D341Med (cell line): ENCODE measurements at regions not wholly inside any gene's neighbourhood (a gene's known extent, or its start where the extent isn't known, plus 50 kb on each side); places are given as distances from the start of the nearest gene placed in this dataset.
"Not testable (repeated sequence)": the region's sequence is repeated elsewhere in the genome, so short reads cannot be mapped to it uniquely, and the experiment has no call there.

Source experiments
- DNase-seq: peaks from one replicate; pipeline ENCODE4 v3.0.0; 2012; ENCODE audit warnings: low spot score

DNA sequence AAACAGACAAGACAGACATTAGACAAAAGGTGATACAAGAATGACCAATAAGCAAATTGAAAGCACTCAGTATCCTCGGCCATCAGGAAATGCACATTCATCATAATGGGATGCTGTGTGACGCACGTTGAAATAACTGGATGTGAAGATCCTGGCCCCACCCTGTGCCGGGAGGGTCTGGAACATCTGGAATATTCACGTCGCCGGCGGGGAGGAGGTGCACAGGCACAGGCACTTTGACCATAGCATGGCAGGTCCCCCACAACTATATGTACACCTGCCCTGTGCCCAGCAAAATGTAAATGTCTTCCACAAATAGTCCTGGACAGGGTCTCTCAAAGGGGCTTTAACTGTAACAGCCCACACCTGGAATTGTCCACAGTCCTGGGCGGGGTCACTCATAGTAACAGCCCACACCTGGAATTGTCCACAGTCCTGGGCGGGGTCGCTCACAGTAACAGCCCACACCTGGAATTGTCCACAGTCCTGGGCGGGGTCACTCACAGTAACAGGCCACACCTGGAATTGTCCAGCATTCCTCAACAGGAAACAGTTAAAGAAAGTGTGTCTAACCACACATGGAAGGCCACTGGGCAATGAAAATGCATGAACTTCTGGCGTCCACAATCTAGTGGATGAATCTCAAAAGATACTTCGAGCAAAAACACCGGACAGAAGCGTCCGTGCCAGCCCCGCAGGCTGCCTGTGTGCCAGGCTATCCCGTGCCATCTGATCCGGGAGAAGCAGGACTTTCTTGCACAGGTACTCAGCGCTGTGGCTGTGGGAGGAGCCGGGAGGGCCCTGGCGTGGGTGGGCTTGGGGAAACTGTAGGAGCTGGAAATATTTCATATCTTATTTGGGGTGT is 113.4 kb downstream of the RTP5 start:
- no peak for DNase-seq

DNA sequence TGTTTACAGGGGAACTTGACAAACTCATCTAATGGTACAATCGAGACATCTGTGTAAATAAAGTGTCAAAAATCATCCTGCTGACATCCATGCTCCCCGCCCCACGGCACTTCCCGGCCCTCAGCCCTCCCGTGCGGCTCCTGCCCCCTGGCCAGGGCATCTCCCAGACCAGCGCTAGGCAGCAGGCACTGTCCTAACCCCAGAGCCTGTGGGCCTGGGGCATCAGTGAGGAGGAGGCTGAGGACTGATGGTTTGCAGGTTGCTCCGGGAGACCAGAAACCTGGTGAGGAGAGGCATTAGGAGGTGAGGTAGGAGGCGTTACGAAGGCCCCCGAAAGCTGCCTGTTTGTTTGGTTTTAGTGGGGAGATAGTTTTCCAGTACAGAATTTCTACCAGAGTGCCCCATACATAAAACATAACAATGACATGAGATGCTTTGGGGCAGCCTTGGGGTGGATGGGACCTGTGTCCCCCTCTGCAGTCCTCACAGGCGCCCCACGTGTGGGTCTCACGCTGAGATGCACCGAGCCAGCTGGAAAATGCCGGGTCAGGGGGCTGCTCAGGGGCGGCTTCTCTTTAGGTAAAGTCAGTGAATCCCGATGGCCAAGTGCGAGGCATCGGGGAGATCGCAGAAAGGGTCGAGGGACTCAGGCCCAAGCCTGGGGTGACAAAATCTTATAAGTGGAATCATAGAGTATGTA is 114.2 kb downstream of the RTP5 start:
- no peak for DNase-seq

DNA sequence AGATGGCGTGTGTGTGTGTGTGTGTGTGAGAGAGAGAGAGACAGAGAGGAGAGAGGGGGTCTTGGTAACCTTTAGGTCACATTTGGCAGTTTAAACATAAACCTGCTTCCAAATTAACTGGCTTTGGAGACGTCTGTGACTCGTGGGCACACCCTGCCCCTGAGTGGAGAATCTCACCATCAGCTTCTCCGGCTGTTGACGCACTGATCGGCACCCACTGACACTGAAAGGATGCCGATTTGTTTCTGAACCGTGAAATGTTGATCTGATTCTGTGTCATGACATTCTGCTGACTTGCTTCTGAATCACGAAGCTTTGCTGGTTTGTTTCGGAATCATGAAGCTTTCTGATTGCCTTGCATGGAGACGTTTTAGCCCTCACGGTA is 114.7 kb downstream of the RTP5 start:
- no peak for DNase-seq

DNA sequence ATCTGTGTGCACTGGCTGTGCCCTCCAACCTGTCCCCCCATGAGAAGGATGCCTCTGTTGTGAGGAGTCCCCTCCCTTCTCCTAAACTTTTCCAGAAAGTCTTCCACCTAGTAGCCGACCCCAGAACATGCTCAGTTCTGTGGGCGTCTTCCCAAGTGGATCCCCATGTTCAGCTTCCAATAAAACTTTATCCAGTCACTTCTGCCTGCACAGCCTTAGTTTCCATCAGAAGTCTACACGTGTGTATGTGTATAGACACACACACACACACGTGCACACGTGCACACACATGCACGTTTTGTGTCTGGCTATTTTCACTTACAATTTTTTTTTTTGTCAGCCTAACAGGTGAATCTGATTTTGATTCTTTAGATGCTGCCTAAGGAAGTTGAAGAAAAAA is 115.1 kb downstream of the RTP5 start:
- DNase-seq: no peak

DNA sequence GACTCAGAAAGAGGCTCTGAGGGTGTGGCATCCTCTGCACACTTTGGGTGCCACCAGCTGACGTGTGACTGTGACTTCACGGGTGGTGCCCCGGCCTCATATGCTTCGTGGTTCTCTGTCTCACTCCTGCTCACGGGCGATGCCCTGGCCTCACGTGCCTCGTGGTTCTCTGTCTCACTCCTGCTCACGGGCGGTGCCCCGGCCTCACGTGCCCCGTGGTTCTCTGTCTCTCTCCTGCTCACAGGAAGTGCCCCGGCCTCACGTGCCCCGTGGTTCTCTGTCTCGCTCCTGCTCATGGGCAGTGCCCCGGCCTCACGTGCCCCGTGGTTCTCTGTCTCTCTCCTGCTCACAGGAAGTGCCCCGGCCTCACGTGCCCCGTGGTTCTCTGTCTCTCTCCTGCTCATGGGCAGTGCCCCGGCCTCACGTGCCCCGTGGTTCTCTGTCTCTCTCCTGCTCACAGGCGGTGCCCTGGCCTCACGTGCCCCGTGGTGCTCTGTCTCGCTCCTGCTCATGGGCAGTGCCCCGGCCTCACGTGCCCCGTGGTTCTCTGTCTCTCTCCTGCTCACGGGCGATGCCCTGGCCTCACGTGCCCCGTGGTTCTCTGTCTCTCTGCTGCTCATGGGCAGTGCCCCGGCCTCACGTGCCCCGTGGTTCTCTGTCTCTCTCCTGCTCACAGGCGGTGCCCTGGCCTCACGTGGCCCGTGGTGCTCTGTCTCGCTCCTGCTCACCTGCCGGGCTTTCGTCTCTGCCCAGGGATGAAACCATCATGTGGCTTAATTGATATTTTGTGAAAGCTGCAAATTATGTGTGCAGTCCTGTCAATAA is 115.8 kb downstream of the RTP5 start:
- DNase-seq: not testable (repeated sequence)

DNA sequence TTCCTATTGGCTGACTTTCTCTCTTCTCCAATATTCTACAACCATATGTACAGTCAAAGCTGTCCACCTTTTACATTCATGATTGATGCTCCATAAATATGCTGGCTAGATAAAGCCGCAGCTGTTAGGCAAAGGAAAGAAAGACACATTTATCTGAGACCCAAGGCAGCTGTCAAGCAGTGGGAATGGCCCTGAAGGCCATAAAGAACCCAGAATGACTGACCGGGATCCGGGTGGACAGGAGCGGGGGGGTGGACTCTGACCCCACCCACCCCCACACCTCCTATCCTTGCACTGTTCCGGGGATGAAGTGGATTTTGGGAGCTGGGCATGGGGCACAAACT is 116.4 kb downstream of the RTP5 start:
- no peak for DNase-seq

DNA sequence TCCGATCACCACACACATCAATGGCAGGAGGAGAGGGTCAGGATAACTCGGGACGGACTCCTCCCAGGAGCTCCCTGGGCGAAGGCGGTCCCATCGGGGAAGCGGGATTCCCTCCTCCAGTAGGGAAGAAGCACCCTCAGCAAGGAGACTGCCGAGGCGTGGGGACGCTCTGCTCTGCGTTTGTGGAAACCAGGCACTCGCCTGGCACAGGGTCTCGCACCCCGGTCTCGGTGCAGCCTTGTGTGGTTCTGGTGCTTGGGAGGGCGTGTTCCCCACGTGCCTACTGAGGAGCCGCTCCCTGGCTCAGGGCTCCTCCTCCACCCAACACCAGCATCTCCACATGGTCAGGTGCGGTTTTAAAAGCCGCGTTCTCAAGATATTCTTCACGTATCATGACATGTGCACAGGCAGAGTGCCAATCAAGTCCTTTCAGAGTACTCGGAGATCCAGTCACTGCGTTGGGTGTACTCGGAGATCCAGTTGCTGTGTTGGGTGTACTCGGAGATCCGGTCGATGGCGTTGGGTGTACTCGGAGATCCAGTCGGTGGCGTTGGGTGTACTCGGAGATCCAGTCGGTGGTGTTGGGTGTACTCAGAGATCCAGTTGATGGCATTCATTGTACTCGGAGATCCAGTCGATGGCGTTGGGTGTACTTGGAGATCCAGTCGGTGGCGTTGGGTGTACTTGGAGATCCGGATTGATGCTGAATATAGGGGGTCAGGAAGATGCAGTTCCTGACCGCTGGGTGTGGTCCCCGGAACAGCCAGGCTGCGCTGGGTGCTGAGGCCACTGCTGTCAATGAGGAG is 117.5 kb downstream of the RTP5 start:
- DNase-seq: no peak

DNA sequence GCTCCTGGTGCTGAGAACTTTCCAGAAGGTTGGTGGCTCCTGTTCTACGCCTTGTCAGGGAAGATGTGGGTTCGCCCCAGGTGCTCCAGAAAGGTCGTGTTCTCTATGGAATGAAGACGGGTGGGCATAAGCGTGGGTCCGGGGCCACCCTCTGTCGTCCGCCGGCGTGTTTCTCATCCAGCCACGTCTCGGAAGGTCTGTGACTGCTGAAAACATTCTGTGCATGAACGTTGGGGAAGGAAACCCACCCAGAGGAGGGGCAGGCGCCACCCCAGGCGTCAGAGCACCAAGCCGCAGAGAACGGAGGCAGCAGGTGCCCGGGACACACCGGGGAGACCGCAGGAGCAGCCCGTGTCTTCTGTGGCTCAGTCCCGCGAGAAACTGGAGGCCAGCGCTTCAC is 118.2 kb downstream of the RTP5 start:
- DNase-seq: no peak

DNA sequence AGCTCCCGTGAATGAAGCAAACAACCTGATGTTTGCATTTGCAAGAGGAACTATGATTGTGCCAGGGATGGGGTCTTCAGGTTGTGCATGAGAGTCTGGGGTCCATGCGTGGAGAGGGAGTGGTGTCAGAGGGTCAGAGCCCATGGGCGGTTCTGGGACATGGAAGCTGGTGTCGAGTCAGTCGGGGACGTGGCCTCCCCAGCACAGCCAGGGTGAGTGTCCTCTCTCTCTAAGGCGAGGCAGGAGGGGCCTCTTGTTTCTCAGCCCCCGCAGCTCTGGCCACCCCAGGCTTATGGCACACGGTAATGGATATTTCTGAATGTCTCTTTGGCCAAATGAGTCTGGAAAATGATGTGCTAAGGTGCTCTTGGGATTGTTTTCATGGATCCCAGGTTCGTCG is 118.6 kb downstream of the RTP5 start:
- no peak for DNase-seq

DNA sequence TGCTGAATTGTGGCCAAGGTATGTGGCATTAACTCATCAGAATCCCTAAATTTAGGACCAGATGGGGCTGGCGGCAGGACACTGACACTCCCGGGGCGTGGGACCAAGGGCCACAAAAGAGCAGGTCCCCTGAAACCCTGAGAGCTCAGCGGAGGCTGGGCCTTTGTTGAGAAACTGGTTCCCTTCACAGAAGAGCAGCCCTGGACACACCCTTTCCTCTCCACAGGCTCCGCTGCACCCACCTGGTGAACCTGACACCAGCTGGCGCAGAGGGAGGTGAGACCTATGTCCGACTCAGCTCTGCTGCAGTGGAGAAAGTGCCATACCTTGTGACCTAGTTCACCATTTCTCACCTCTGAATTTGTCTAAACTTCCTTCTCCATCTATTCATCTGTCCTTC is 119.5 kb downstream of the RTP5 start:
- DNase-seq: no peak

DNA sequence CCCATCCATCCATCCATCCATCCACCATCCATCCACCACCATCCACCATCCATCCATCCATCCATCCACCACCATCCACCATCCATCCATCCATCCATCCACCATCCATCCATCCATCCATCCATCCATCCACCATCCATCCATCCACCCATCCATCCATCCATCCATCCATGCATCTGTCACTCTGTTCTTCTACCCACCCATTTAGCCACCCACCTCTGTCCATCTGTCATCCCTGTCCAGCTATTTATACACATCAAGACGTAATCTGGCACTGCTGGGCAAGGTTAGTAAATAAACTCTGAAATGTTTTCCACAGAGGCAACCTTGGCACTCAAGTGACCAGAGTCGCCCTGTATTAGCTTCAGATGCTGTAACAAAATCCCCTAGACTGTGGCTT is 120.9 kb downstream of the RTP5 start:
- DNase-seq: no peak

DNA sequence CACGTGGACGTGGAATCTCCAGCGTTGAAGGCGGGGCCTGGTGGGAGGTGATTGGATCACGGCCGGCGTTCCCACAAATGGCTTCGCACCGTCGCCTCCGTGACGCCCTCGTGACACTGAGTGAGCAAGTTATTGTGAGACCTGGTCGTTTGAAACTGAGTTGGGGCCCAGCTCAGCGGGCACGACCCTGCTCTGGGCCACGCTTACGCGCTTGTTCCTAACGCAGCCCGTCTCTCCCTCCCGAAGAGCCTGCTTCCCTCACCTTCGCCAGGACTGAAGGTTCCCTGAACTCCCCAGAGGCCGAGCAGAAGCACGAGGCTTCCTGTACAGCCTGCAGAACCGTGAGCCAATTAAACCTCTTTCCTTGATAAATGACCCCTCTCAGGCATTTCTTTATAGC is 121.8 kb downstream of the RTP5 start:
- DNase-seq: no peak

DNA sequence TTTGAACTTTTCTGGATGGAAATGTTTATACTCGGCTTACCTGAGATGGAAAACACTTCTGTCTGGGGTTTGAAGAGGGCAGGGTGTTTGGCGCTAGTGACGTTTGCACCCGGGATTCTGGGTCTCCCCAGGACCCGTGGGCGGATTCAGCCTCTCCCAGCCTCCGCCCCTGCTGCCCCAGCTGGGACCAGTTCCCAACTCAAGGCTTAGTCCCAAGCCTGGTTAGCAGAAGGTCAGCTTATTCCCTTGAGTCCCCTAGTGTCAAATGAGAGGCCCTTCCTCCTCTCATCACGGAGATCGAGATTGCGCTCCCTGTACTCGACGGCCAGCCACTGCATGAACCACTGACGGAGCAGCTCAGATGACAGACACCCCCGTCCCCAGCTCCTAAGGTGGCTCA is 123.2 kb downstream of the RTP5 start:
- no peak for DNase-seq

DNA sequence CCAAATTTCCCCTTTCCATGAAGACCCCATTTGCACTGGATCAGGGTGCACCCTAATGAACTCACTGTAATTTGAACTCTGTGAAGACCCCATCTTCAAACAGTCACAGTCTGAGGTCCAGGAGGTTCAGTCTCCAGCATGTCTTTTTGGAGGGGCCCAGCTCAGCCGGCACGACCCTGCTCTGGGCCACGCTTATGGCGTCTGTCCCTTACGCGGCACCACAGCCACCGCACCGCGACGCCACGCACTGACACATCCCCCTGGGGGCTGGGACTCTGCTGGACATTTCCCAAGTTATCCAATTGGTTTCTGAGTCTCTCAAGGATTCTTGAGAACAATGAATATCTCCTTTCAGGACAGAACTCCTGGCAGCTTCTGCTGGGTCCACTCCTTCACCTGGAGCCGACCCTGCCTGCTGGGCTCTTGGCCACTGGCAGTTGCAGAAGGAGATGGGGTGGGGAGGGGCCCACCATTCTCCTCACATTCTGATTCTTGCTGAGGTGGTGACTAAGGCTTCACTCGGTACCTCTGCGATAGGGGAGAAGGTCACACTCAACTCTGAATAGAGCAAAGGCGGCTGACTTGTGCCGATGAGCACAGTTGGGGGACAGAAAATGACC is 124.0 kb downstream of the RTP5 start:
- DNase-seq: no peak

DNA sequence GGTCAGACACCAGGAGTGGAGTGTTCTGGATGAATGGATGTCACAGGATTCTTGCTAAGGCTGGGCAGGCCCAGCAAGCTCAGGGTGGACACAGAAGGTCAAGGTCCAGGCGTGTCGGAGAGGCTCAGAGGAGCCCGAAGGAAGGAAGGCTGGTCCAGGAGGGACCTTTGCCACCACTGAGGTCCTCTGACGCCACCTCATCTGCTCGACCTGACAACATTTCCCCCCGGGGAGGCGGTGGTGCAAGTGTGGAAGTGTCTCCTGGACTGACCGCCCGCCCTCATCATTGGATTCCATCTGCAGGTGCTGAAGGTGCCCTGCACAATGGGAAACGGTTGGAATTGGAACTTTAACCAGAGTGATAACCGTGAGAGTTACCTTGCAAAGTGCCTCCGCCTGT is 124.6 kb downstream of the RTP5 start:
- DNase-seq: no peak

DNA sequence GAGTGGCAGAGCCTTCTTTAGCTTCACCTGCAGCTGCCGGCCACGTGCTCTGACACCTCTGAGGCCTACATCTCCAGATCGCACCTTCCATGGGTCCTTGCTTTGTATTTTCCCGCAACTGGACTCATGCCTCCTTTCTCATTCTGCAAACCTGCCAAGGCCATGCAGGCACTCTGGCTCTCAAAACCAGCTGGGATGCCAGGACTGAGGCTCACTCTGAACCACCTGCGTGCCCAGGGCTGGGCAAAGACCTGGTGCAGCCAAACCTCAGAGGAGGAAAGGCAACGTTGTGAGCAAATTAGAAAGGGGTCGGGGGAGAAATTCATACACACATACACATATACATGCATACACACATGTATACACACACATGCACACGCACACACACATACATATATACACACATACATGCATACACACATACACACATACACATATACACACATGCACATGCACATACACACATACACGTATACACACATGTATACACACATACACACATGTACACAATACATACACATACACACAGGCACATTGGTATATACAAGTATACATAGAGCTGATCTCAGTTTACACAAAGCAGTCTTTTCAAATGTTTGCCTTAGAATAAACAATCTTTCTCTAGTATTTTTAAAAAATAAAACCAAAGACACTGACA is 125.2 kb downstream of the RTP5 start:
- DNase-seq: no peak

DNA sequence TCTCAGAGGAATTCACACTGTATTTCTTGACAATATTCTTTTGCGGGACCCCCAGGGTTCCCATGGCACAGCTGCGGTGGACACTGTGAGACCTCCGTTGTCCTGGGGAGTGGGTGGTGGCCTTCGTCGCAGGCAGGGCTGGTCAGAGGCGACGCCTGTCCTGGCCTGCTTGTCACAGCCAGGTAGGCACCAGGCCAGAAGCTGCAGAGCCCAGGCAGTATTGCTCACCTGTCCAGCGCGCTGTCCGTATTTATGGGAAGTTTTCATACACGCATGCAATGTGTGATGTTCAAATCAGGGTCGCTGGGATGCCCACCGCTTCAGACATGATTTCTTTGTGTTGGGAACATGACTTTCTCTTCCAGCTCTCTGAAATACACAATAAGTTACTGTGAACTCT is 126.6 kb downstream of the RTP5 start:
- DNase-seq: no peak

DNA sequence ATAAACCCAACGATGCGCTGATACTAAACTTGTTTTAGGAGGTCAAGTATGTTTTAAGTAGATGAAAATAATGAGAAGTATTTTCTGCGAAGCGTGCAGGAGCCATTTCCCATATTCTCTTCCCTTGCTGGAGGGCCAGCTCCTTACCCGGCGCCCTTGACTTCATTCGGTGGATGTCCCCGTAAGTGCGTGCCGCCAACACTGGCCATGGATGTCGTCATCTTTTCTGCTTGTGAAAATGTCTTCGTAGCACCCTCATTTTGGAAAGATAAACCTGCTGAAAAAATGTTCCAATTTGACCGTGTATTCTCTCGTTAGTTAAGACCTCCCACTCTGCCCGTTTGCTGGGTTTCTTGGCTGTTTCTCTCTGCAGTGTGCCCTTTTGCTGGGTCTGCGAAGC is 127.5 kb downstream of the RTP5 start:
- DNase-seq: no peak

DNA sequence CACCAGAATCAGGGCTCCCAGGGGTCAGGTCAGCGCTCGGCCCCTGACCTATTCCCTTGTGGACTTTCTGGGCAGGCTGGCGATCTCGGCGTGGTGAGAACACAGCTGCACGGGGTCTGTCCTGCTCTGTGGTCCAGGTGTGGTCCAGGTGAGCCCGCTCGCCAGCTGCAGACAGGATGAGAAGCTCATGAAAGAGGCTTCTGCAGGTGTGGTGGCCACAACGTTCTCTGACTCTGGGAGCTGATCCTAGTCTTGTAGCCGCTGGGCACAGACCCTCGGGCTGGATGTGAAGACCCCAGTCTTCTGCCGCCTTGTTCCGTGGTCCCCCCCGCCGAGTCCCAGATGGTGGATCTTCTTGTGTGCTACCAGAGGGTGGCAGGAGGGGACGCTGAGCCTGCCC is 129.7 kb downstream of the RTP5 start:
- DNase-seq: no peak

DNA sequence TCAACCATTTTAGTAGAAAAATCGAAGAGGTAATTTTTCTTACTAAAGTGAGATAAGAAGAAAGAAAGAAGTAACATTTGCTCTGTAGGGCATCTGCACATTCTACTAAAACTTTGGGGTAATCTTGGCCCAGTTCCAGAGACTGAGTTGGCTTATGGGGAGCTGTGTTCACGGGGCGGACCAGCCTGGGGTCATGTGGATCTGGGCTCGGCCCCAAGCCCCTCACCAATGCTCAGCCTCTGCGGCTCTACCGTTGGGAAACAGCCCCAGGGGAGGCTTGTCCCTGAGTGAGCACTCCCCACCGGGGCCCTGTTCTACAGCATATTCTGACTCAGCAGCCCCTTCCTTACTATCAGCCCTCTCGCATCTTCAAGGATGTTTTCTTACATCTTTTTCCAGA is 132.3 kb downstream of the RTP5 start:
- no peak for DNase-seq

DNA sequence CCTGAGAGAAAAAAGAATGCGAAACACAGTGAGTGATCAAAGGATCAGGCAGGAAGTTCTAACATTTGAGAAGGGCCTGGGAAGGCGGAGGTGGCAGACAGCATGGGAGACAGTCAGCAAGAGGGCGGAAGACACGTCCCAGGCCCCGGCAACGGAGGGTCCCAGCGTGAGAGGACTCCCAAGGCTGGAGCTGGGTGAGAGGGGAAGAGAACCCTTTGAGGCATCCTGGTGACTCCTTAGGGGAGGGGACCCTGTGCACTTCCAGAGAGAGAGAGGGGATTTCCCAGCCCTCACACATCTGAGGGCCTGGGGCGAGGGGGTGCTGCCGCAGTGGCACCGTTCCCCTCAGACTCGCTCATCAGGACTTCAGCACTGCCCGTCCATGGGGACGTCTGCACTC is 133.4 kb downstream of the RTP5 start:
- no peak for DNase-seq
